GM12872 (cell line): ENCODE measurements at regions not wholly inside any gene's neighbourhood (a gene's known extent, or its start where the extent isn't known, plus 50 kb on each side); places are given as distances from the start of the nearest gene placed in this dataset.

Source experiments
- TF ChIP-seq, protein P1 (sequence below): IDR thresholded peaks from 3 replicates; pipeline ENCODE4 v1.5.1; 2011; ENCODE audit warnings: low read depth, mild to moderate bottlenecking, low read length, moderate library complexity; ENCODE audit not compliant: insufficient read depth

DNA sequence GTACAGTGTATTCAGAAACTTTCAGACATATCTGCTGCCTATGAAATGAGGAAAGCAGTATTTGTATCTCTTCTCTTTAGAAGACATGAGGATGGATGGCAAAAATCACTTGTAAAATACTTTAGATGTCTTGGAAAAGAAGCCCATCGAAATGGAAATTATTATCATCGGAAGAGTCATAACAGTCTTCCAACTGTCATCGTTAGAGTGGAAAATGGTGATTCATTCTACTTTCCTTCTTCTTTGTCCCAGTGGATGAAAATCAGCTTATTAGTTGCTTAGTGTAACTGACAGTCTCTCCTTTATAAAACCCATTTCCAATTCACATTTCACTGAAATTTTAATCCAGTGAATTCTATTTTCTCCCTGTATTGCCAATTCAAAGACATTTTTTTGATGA lies 1323.7 kb upstream of the PIK3C3 start:
- TF ChIP-seq, protein P1, sequence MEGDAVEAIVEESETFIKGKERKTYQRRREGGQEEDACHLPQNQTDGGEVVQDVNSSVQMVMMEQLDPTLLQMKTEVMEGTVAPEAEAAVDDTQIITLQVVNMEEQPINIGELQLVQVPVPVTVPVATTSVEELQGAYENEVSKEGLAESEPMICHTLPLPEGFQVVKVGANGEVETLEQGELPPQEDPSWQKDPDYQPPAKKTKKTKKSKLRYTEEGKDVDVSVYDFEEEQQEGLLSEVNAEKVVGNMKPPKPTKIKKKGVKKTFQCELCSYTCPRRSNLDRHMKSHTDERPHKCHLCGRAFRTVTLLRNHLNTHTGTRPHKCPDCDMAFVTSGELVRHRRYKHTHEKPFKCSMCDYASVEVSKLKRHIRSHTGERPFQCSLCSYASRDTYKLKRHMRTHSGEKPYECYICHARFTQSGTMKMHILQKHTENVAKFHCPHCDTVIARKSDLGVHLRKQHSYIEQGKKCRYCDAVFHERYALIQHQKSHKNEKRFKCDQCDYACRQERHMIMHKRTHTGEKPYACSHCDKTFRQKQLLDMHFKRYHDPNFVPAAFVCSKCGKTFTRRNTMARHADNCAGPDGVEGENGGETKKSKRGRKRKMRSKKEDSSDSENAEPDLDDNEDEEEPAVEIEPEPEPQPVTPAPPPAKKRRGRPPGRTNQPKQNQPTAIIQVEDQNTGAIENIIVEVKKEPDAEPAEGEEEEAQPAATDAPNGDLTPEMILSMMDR, result no peak

DNA sequence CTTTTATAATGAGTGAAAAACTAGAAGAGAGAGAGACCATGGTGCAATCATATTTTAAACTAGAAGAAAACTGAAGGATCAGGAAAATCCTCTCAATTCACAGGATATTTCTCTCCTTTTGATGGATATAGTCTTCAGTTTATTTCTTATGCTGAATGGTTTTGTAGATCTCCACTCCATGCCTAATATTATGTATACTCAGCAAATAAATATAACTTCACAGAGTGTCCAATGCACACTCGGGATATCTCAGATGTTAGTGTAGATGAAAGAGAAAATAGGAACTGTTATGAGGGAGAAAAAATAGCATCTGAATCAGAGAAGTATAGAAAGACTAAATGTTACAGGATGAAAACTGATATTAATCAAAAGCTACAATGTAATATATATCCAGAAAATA lies 1324.5 kb upstream of the PIK3C3 start:
- TF ChIP-seq, protein P1, result no peak

DNA sequence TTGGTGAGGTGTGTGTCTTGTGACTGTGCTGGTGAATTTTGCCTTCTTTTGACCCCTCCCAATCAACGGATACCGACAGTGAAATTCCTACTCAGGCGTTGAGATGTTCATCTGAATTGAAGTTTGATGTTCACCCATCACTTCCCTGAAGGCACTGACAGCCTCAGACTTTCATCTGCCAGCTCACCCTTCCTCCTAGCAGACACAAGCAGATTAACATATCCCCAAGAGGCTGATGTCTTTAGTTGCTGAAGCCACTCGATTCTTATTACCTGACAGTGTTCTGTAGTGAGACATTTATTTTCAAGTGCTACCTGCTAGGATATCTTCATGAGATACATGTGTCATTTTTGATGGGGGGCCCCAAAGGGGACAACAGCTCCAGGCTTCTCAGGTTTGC lies 1330.1 kb upstream of the PIK3C3 start:
- TF ChIP-seq, protein P1, result no peak

DNA sequence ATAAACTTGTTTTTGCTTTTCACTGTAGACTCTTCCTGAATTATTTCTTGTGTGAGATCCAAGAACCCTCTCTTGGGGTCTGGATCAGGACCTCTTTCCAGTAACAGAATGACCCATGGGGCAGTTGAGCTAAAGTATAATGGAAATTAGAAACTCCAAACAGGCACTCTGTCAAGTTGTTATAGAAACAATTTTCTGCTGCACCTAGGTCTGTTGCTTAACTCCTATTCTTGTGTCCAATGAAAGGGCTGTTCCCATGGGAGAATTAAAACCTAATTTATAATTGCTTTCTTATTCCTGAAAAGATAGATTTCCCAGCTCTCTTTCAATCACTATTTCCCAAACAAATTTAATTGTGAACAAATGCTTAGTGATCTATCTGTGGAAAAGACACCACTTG lies 1341.3 kb upstream of the PIK3C3 start:
- TF ChIP-seq, protein P1, result no peak

DNA sequence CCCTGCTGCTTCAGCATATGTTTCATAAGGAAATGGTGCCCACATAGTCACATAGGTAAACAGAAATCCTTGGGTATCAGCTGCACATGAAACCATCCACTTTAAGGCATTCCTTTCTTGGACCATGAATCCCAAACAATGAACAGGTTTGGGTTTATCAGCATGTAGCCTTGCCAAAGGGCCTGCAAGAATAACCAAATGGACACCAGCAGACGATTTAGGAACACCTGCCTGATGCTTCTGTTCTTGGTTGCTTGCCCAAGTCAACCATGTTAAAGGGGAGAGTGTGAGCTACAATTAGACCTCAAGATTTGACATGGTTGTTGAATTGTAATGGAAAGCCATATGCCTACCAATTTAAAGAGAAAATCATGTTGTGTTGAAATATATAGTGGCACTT lies 1342.7 kb upstream of the PIK3C3 start:
- TF ChIP-seq, protein P1, result no peak

DNA sequence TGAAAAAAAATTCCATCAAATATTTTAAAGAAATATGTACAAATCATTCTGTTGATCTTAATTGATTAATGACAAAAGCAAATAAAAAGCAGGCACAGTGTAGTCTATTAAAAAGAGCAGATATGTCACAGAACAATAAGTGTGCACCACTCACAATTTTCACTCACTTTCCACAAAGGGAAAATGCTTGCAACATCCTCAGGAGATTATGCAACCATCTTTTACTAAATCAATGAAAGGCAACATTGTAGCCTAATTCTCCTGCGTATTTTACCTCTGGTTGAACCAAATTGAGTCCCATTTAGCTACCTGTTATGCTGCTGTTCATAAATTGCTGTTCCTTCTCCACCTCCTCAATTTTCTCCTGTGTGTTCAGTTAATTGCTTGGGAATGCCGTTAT lies 1346.8 kb upstream of the PIK3C3 start:
- TF ChIP-seq, protein P1, result no peak

DNA sequence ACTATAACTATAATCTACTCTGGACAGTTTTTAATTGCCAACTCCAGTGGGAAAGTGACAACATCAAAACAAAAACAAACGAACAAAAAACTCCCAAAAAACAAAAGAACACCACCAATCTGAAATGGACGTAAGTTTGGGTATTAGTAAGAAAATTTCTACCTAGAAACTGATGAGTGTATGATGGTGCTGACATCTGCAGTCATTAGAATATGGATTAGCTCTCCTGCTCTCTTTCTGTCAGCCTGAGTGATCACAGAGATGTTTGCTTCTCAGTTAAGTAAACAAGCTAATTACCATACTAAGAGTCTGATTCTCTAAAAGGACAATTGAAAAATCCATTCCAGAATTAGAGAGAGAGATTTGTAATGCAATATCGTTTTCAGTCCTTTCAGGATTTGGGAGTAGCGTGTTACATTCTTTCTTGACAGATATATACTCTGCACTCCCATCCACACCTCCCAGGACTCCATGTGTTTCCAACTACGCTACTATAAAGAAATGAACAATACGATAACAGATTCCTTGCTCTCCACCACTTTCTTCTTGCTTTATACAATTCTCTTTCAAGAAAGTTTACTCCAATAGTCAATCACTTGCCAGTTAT lies 1347.4 kb upstream of the PIK3C3 start:
- TF ChIP-seq, protein P1, result no peak
